Large intestine (tissue), 3 donors: ENCODE measurements at regions not wholly inside any gene's neighbourhood (a gene's known extent, or its start where the extent isn't known, plus 50 kb on each side); places are given as distances from the start of the nearest gene placed in this dataset.
"Not testable (repeated sequence)": the region's sequence is repeated elsewhere in the genome, so short reads cannot be mapped to it uniquely, and the experiment has no call there.

Experiments
- DNase-seq, 2 donors: peaks; one replicate each; pipeline versions ENCODE4 v3.0.0 to v3.0.0-alpha.2; 2013
- H3K27ac ChIP-seq: one replicate; pipeline ENCODE4 v1.5.1; 2013; ENCODE audit warnings: low read length
- H3K27me3 ChIP-seq: 2 replicates; pipeline ENCODE4 v1.6.1; 2013; ENCODE audit warnings: low read length; ENCODE audit not compliant: control insufficient read depth, insufficient read depth
- H3K36me3 ChIP-seq: 2 replicates; pipeline ENCODE4 v1.6.1; 2013; ENCODE audit warnings: low read length; ENCODE audit not compliant: control insufficient read depth, insufficient read depth
- H3K4me1 ChIP-seq: one replicate; pipeline ENCODE4 v1.6.1; 2013; ENCODE audit warnings: low read length; ENCODE audit not compliant: control insufficient read depth, insufficient read depth
- H3K4me3 ChIP-seq: one replicate; pipeline ENCODE4 v1.5.1; 2013; ENCODE audit warnings: low read length
- H3K9me3 ChIP-seq: one replicate; pipeline ENCODE4 v1.6.1; 2013; ENCODE audit warnings: mild to moderate bottlenecking, low read depth, low read length, moderate library complexity; ENCODE audit not compliant: control insufficient read depth
- WGBS: methylation state at CpG from one replicate; pipeline ENCODE4 v1.1.5; 2013; ENCODE audit warnings: low lambda C conversion rate; ENCODE audit not compliant: insufficient coverage; 5-methylcytosine and 5-hydroxymethylcytosine counted together

DNA sequence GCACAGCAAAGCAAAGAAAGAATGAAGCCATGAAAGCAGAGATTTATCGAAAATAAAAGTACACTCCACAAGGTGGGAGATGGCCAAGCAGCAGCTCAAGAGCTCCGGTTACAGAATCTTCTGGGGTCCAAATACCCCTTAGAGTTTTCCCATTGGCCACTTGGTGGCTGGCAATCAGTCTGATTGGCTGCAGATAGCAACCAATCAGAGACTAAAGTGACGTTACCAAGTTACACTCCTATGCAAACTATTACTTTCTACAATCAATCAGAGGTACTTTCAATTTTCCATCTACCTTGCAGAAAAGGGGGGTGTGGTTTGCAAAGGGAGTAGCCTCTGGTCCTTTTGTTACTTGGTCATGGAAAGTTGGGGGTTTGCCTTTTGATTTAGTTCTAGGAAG lies 58.0 kb upstream of the AUTS2 start:
- WGBS, result no CpG with 5 or more reads among the region's 3 CpGs
- no peak for DNase-seq
- no peaks in the 10 kb centered on the region for H3K36me3 ChIP-seq
- no peaks in the 10 kb centered on the region for H3K4me1 ChIP-seq
- no peak overlapping the region for H3K27ac ChIP-seq
- no peaks in the 10 kb centered on the region for H3K9me3 ChIP-seq
- no peaks in the 10 kb centered on the region for H3K27me3 ChIP-seq
- H3K4me3 ChIP-seq, result no peak overlapping the region

DNA sequence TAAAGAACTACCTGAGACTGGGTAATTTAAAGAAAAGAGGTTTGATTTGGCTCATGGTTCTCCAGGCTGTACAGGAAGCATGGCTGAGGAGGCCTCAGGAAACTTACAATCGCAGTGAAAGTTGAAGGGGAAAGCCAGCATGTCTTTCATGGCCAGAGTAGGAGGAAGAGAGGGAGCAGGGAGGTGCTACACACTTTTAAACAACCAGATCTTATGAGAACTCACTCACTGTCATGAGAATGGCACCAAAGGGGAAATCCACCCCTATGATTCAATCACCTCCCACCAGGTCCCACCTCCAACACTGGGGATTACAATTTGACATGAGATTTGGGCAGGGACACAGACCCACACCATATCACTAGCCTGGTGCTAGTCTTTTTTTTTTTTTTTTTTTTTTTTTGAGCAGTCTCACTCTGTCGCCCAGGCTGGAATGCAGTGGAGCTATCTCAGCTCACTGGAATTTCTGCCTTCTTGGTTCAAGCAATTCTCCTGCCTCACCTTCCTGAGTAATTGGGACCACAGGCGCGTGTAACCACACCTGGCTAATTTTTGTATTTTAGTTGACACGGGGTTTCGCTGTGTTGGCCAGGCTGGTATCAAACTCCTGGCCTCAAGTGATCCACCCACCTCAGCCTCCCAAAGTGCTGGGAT lies 56.4 kb upstream of the AUTS2 start:
- WGBS, result no CpG with 5 or more reads among the region's 6 CpGs
- not testable (repeated sequence) for H3K4me1 ChIP-seq, DNase-seq, H3K27me3 ChIP-seq, H3K27ac ChIP-seq, H3K4me3 ChIP-seq, H3K36me3 ChIP-seq, H3K9me3 ChIP-seq

DNA sequence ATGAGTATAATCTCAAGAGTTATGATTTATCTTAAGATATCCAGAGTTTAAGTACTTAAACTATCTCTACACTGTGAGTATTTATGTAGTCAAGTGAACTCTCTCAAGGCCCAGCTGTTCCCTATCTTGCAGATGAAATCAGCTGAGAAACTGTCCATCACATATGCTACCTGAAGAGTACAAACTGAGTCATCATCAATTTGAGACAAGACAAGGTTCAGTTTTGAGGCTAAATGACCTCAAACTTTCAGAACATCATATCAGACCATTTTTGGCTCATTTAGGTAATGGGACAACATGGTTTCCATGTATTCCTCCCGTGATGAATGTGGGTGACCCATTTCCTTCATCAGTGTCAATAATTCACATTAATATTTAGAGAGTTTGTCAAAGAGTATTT lies 53.1 kb upstream of the AUTS2 start:
- H3K27me3 ChIP-seq, result no peaks in the 10 kb centered on the region
- no CpG with 5 or more reads among the region's 1 CpG for WGBS
- no peaks in the 10 kb centered on the region for H3K9me3 ChIP-seq
- DNase-seq, result no peak
- H3K4me1 ChIP-seq, result no peaks in the 10 kb centered on the region
- H3K4me3 ChIP-seq, result no peak overlapping the region
- H3K36me3 ChIP-seq, result no peaks in the 10 kb centered on the region
- no peak overlapping the region for H3K27ac ChIP-seq
